Activated CD4-positive, alpha-beta memory T cell treated with anti-CD3 and anti-CD28 coated beads for 36 hours (primary cell): ENCODE measurements at regions not wholly inside any gene's neighbourhood (a gene's known extent, or its start where the extent isn't known, plus 50 kb on each side); places are given as distances from the start of the nearest gene placed in this dataset.
"Not testable (repeated sequence)": the region's sequence is repeated elsewhere in the genome, so short reads cannot be mapped to it uniquely, and the experiment has no call there.

Experiments used
- CTCF ChIA-PET: fragments of 350-600 bp; sonication (Branson Sonifier 250); formaldehyde crosslinking; loops from one replicate; lab custom pipeline; 2021; ENCODE audit warnings: antibody characterized with exemption, inconsistent platforms; lab: Charles Lee
- POLR2A ChIA-PET: fragments of 350-600 bp; sonication (Branson Sonifier 250); formaldehyde crosslinking; loops from one replicate; lab custom pipeline; 2021; ENCODE audit warnings: antibody characterized with exemption; lab: Charles Lee
- DNase-seq: peaks from one replicate; pipeline ENCODE4 v3.0.0-alpha.2; 2020
- H3K27ac Mint-ChIP-seq: one replicate; pipeline ENCODE4 v1.8.0; 2021; ENCODE audit warnings: mixed read lengths
- H3K27me3 Mint-ChIP-seq: one replicate; pipeline ENCODE4 v1.8.0; 2021; ENCODE audit warnings: mixed read lengths
- H3K36me3 Mint-ChIP-seq: one replicate; pipeline ENCODE4 v1.8.0; 2021; ENCODE audit warnings: mixed read lengths
- H3K4me1 Mint-ChIP-seq: one replicate; pipeline ENCODE4 v1.8.0; 2021; ENCODE audit warnings: low read depth, mixed read lengths
- H3K4me3 Mint-ChIP-seq: one replicate; pipeline ENCODE4 v1.8.0; 2021; ENCODE audit warnings: mild to moderate bottlenecking, mixed read lengths
- H3K9me3 Mint-ChIP-seq: one replicate; pipeline ENCODE4 v1.8.0; 2021; ENCODE audit warnings: mixed read lengths
- intact Hi-C: fragments of 100-400 bp; cut with micrococcal nuclease; formaldehyde crosslinking; loops from one replicate; pipeline ENCODE4 v1.15.1; 2023

GRCh38 chr2:101597347-101597944, 100.1 kb upstream of the MAP4K4 start:
- H3K27me3 Mint-ChIP-seq = no peaks in the 10 kb centered on the region
- H3K9me3 Mint-ChIP-seq = no peaks in the 10 kb centered on the region
- ChIA-PET POLR2A (no interaction called here), CTCF (no interaction called here)
- intact Hi-C loops = no loop called here
- no peak overlapping the region for H3K4me3 Mint-ChIP-seq
- H3K27ac Mint-ChIP-seq = no peak overlapping the region
- H3K36me3 Mint-ChIP-seq = no peaks in the 10 kb centered on the region
- DNase-seq = no peak
- H3K4me1 Mint-ChIP-seq = peaks cover 10% of the 10 kb centered on the region

GRCh38 chr2:101596333-101596732, 101.2 kb upstream of the MAP4K4 start:
- Mint-ChIP-seq H3K4me1 (peaks cover 10% of the 10 kb centered on the region), H3K27ac (no peak overlapping the region), H3K9me3 (no peaks in the 10 kb centered on the region), H3K36me3 (no peaks in the 10 kb centered on the region), H3K27me3 (no peaks in the 10 kb centered on the region), H3K4me3 (no peak overlapping the region)
- DNase-seq = no peak
- intact Hi-C loops = no loop called here
- CTCF ChIA-PET = interaction anchor here (0.6 kb wide), 1 partner anchor 109 kb away, joined by 3 read pairs; no protein-coding TSS in a partner anchor
- POLR2A ChIA-PET = no interaction called here

GRCh38 chr2:101587251-101587650, 110.3 kb upstream of the MAP4K4 start:
- H3K4me3 Mint-ChIP-seq = no peak overlapping the region
- peaks cover 14% of the 10 kb centered on the region for H3K9me3 Mint-ChIP-seq
- intact Hi-C loops = no loop called here
- no peak for DNase-seq
- ChIA-PET POLR2A (no interaction called here), CTCF (interaction anchor here (0.6 kb wide), 1 partner anchor 45 kb away, joined by 3 read pairs; no protein-coding TSS in a partner anchor)
- H3K27me3 Mint-ChIP-seq = no peaks in the 10 kb centered on the region
- no peaks in the 10 kb centered on the region for H3K4me1 Mint-ChIP-seq
- H3K36me3 Mint-ChIP-seq = peaks cover 2% of the 10 kb centered on the region
- H3K27ac Mint-ChIP-seq = no peak overlapping the region

- peaks cover 11% of the 10 kb centered on the region for H3K9me3 Mint-ChIP-seq
- H3K27me3 Mint-ChIP-seq = no peaks in the 10 kb centered on the region
- POLR2A ChIA-PET = no interaction called here
- no peak overlapping the region for H3K27ac Mint-ChIP-seq
- no peak for DNase-seq
- H3K4me3 Mint-ChIP-seq = no peak overlapping the region
- intact Hi-C loops = no loop called here
- peaks cover 2% of the 10 kb centered on the region for H3K36me3 Mint-ChIP-seq
- no peaks in the 10 kb centered on the region for H3K4me1 Mint-ChIP-seq
- CTCF ChIA-PET = no interaction called here
Measured at GRCh38 chr2:101583861-101584260, 108.9 kb upstream of the RFX8 start.

- H3K4me3 Mint-ChIP-seq = no peak overlapping the region
- H3K9me3 Mint-ChIP-seq = peaks cover 8% of the 10 kb centered on the region
- ChIA-PET POLR2A (no interaction called here), CTCF (no interaction called here)
- H3K27ac Mint-ChIP-seq = no peak overlapping the region
- H3K4me1 Mint-ChIP-seq = peaks cover 11% of the 10 kb centered on the region
- H3K36me3 Mint-ChIP-seq = peaks cover 2% of the 10 kb centered on the region
- intact Hi-C loops = no loop called here
- no peaks in the 10 kb centered on the region for H3K27me3 Mint-ChIP-seq
- no peak for DNase-seq
Measured at GRCh38 chr2:101581675-101582299, 106.9 kb upstream of the RFX8 start.

- no peaks in the 10 kb centered on the region for H3K36me3 Mint-ChIP-seq
- no peak for DNase-seq
- no peak overlapping the region for H3K27ac Mint-ChIP-seq
- ChIA-PET POLR2A (no interaction called here), CTCF (no interaction called here)
- H3K9me3 Mint-ChIP-seq = peaks cover 8% of the 10 kb centered on the region
- no peaks in the 10 kb centered on the region for H3K27me3 Mint-ChIP-seq
- H3K4me3 Mint-ChIP-seq = no peak overlapping the region
- intact Hi-C loops = no loop called here
- H3K4me1 Mint-ChIP-seq = peaks cover 18% of the 10 kb centered on the region
Measured at GRCh38 chr2:101580528-101580927, 105.6 kb upstream of the RFX8 start.

GRCh38 chr2:101578671-101579070, 103.8 kb upstream of the RFX8 start:
- Mint-ChIP-seq H3K27ac (no peak overlapping the region), H3K4me1 (peaks cover 20% of the 10 kb centered on the region), H3K9me3 (peaks cover 3% of the 10 kb centered on the region), H3K27me3 (no peaks in the 10 kb centered on the region), H3K4me3 (no peak overlapping the region), H3K36me3 (no peaks in the 10 kb centered on the region)
- intact Hi-C loops = no loop called here
- ChIA-PET CTCF (no interaction called here), POLR2A (no interaction called here)
- no peak for DNase-seq

- H3K27me3 Mint-ChIP-seq, POLR2A ChIA-PET: not testable (repeated sequence)
Measured at GRCh38 chr2:101578135-101578534, 103.2 kb upstream of the RFX8 start.

GRCh38 chr2:101577173-101577572, 102.3 kb upstream of the RFX8 start:
- Mint-ChIP-seq H3K36me3 (no peaks in the 10 kb centered on the region), H3K9me3 (no peaks in the 10 kb centered on the region), H3K4me1 (peaks cover 20% of the 10 kb centered on the region), H3K4me3 (no peak overlapping the region), H3K27me3 (no peaks in the 10 kb centered on the region), H3K27ac (no peak overlapping the region)
- ChIA-PET POLR2A (no interaction called here), CTCF (no interaction called here)
- intact Hi-C loops = no loop called here
- DNase-seq = no peak

More at GRCh38 chr2:101578135-101578534, 103.2 kb upstream of the RFX8 start:
- CTCF ChIA-PET, H3K4me3 Mint-ChIP-seq, intact Hi-C loops, H3K27ac Mint-ChIP-seq, DNase-seq, H3K9me3 Mint-ChIP-seq, H3K36me3 Mint-ChIP-seq: not testable (repeated sequence)
- peaks cover 20% of the 10 kb centered on the region for H3K4me1 Mint-ChIP-seq

GRCh38 chr2:101574622-101575021, 99.7 kb upstream of the RFX8 start:
- Mint-ChIP-seq H3K36me3 (no peaks in the 10 kb centered on the region), H3K9me3 (no peaks in the 10 kb centered on the region), H3K4me1 (peaks cover 28% of the 10 kb centered on the region), H3K4me3 (no peak overlapping the region), H3K27ac (no peak overlapping the region), H3K27me3 (no peaks in the 10 kb centered on the region)
- ChIA-PET POLR2A (no interaction called here), CTCF (no interaction called here)
- DNase-seq = no peak
- intact Hi-C loops = loop anchor here (5.0 kb wide), 1 partner anchor 128 kb away; no protein-coding TSS in a partner anchor

- H3K36me3 Mint-ChIP-seq = no peaks in the 10 kb centered on the region
- intact Hi-C loops = loop anchor here (5.0 kb wide), 1 partner anchor 130 kb away; no protein-coding TSS in a partner anchor
- H3K4me3 Mint-ChIP-seq = no peak overlapping the region
- H3K27ac Mint-ChIP-seq = no peak overlapping the region
- peaks cover 18% of the 10 kb centered on the region for H3K4me1 Mint-ChIP-seq
- no peaks in the 10 kb centered on the region for H3K27me3 Mint-ChIP-seq
- POLR2A ChIA-PET = interaction anchor here (0.6 kb wide), 1 partner anchor 173 kb away, joined by 4 read pairs; no protein-coding TSS in a partner anchor
- H3K9me3 Mint-ChIP-seq = no peaks in the 10 kb centered on the region
- CTCF ChIA-PET = interaction anchor here (1.4 kb wide), 1 partner anchor 185 kb away, joined by 3 read pairs; the partner anchor contains the start of gene CREG2
- no peak for DNase-seq
Measured at GRCh38 chr2:101571951-101572350, 97.0 kb upstream of the RFX8 start.

- H3K27ac Mint-ChIP-seq = no peak overlapping the region
- DNase-seq = no peak
- intact Hi-C loops = loop anchor here (5.0 kb wide), 1 partner anchor 132 kb away; no protein-coding TSS in a partner anchor
- ChIA-PET CTCF (interaction anchor here (1.1 kb wide), 1 partner anchor 151 kb away, joined by 3 read pairs; no protein-coding TSS in a partner anchor), POLR2A (no interaction called here)
- no peaks in the 10 kb centered on the region for H3K27me3 Mint-ChIP-seq
- no peak overlapping the region for H3K4me3 Mint-ChIP-seq
- H3K36me3 Mint-ChIP-seq = no peaks in the 10 kb centered on the region
- H3K4me1 Mint-ChIP-seq = peaks cover 10% of the 10 kb centered on the region
- H3K9me3 Mint-ChIP-seq = no peaks in the 10 kb centered on the region
Measured at GRCh38 chr2:101569886-101570520, 95.1 kb upstream of the RFX8 start.
